ENCODE measurements at regions not wholly inside any gene's neighbourhood (a gene's known extent, or its start where the extent isn't known, plus 50 kb on each side); places are given as distances from the start of the nearest gene placed in this dataset.

DNA sequence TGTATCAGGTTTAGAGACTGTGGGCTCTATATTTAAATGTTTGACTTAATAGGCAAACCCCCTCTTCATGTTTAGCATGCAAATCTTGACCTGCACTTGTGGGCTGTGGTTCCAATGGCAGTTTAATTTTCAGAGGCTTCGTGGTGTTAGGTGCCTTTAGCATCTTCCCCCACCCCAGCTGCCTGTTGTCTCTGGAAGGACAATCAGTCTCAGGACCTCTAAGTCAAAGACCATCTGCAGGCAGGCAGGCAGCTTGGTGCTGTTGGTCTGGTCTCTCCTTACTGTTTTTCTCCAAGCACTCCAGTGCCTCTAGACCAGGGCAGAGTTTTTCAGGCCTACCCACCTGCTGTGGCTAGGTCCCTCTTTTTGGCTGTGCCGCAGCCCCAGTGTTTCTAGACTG is 990.4 kb downstream of the CDH11 start:
- no peak for FAIRE-seq
- H2AFZ ChIP-seq (ENCODE audit: control insufficient read depth, low read length), result no peak overlapping the region
- DNase-seq (ENCODE audit: low read depth, low spot score), result no peak
- TF ChIP-seq EZH2 (IDR thresholded peaks at IDR 0.05; ENCODE audit: low read length), result no peak
- TF ChIP-seq, protein P1, sequence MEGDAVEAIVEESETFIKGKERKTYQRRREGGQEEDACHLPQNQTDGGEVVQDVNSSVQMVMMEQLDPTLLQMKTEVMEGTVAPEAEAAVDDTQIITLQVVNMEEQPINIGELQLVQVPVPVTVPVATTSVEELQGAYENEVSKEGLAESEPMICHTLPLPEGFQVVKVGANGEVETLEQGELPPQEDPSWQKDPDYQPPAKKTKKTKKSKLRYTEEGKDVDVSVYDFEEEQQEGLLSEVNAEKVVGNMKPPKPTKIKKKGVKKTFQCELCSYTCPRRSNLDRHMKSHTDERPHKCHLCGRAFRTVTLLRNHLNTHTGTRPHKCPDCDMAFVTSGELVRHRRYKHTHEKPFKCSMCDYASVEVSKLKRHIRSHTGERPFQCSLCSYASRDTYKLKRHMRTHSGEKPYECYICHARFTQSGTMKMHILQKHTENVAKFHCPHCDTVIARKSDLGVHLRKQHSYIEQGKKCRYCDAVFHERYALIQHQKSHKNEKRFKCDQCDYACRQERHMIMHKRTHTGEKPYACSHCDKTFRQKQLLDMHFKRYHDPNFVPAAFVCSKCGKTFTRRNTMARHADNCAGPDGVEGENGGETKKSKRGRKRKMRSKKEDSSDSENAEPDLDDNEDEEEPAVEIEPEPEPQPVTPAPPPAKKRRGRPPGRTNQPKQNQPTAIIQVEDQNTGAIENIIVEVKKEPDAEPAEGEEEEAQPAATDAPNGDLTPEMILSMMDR (optimal IDR thresholded peaks at IDR 0.05 in 1 of 3, IDR thresholded peaks at IDR 0.05 in 1 of 3, conservative IDR thresholded peaks at IDR 0.05 in 1 of 3; ENCODE audit: extremely low read depth in 1 of 3, insufficient read depth in 2 of 3, low read length in 3 of 3), result no peak
- dilution Hi-C loops (cut with MboI; ENCODE audit: extremely low pct_ligation_motif_present, low sequenced_read_pairs), result no loop called here
- H3K4me3 ChIP-seq (ENCODE audit: control insufficient read depth in 2 of 3, extremely low read depth in 1 of 3, insufficient read depth in 2 of 3, low read depth in 1 of 3, low read length in 3 of 3), result no peak overlapping the region
- no peaks in the 10 kb centered on the region for H3K36me3 ChIP-seq (ENCODE audit: control insufficient read depth in 2 of 2, extremely low read depth in 1 of 2, insufficient read depth in 2 of 2, low read length in 2 of 2)
- H3K9ac ChIP-seq (ENCODE audit: control insufficient read depth, extremely low read depth, insufficient read depth, low read length), result no peak overlapping the region
- no peaks in the 10 kb centered on the region for H3K9me3 ChIP-seq (ENCODE audit: control insufficient read depth, low read depth, low read length)
- no peaks in the 10 kb centered on the region for H4K20me1 ChIP-seq (ENCODE audit: control insufficient read depth, extremely low read depth, insufficient read depth, low read length)
- no peaks in the 10 kb centered on the region for H3K79me2 ChIP-seq (ENCODE audit: control insufficient read depth, insufficient read depth, low read length)
- no peak overlapping the region for H3K4me2 ChIP-seq (ENCODE audit: control insufficient read depth, extremely low read depth, insufficient read depth, low read depth, low read length)
- H3K27me3 ChIP-seq (ENCODE audit: control insufficient read depth, extremely low read depth, insufficient read depth, low read length), result no peaks in the 10 kb centered on the region
- no peaks in the 10 kb centered on the region for H3K4me1 ChIP-seq (ENCODE audit: control insufficient read depth, extremely low read depth, insufficient read depth, low read length)
- no peak overlapping the region for H3K27ac ChIP-seq (ENCODE audit: control insufficient read depth, insufficient read depth, low read length)
- no peaks in the 10 kb centered on the region for H3K9me1 ChIP-seq (ENCODE audit: control insufficient read depth, extremely low read depth, insufficient read depth, low read length)

DNA sequence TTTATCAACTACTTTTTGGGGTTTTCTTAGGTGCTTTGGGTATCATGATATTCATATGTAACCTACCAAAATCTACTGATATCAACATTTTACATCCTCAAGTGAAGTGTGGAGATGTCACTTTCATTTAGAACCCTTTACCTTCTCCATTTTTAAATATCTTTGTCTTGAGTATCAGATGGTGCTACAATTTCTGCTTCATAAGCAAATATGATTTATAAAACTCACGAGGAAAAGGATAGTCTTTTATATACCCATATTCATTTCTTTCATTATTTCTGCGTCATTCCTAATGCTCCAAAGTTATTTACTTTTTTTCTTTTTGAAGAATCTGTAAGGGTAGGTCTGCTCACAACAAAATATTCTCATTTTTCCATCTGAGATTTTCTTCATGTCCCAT is 991.7 kb downstream of the CDH11 start:
- Histone ChIP-seq H3K79me2 (ENCODE audit: control insufficient read depth, insufficient read depth, low read length) (no peaks in the 10 kb centered on the region), H3K36me3 (ENCODE audit: control insufficient read depth in 2 of 2, extremely low read depth in 1 of 2, insufficient read depth in 2 of 2, low read length in 2 of 2) (no peaks in the 10 kb centered on the region), H3K4me3 (ENCODE audit: control insufficient read depth in 2 of 3, extremely low read depth in 1 of 3, insufficient read depth in 2 of 3, low read depth in 1 of 3, low read length in 3 of 3) (no peak overlapping the region), H3K4me1 (ENCODE audit: control insufficient read depth, extremely low read depth, insufficient read depth, low read length) (no peaks in the 10 kb centered on the region), H3K4me2 (ENCODE audit: control insufficient read depth, extremely low read depth, insufficient read depth, low read depth, low read length) (no peak overlapping the region), H3K27ac (ENCODE audit: control insufficient read depth, insufficient read depth, low read length) (no peak overlapping the region), H4K20me1 (ENCODE audit: control insufficient read depth, extremely low read depth, insufficient read depth, low read length) (no peaks in the 10 kb centered on the region), H3K9ac (ENCODE audit: control insufficient read depth, extremely low read depth, insufficient read depth, low read length) (no peak overlapping the region), H2AFZ (ENCODE audit: control insufficient read depth, low read length) (no peak overlapping the region), H3K9me1 (ENCODE audit: control insufficient read depth, extremely low read depth, insufficient read depth, low read length) (no peaks in the 10 kb centered on the region), H3K9me3 (ENCODE audit: control insufficient read depth, low read depth, low read length) (no peaks in the 10 kb centered on the region), H3K27me3 (ENCODE audit: control insufficient read depth, extremely low read depth, insufficient read depth, low read length) (no peaks in the 10 kb centered on the region)
- dilution Hi-C loops (cut with MboI; ENCODE audit: extremely low pct_ligation_motif_present, low sequenced_read_pairs), result no loop called here
- FAIRE-seq (no peak), DNase-seq (ENCODE audit: low read depth, low spot score) (no peak)
- no peak for TF ChIP-seq EZH2 (IDR thresholded peaks at IDR 0.05; ENCODE audit: low read length)
- TF ChIP-seq, protein P1 (optimal IDR thresholded peaks at IDR 0.05 in 1 of 3, IDR thresholded peaks at IDR 0.05 in 1 of 3, conservative IDR thresholded peaks at IDR 0.05 in 1 of 3; ENCODE audit: extremely low read depth in 1 of 3, insufficient read depth in 2 of 3, low read length in 3 of 3), result no peak

Data from keratinocyte (primary cell).